Stimulated activated CD8-positive, alpha-beta memory T cell treated with anti-CD3 and anti-CD28 coated beads, Interleukin-12 subunit alpha, Interleukin-12 subunit beta, amount 100 ng/mL, for 24 hours (primary cell): ENCODE measurements at regions not wholly inside any gene's neighbourhood (a gene's known extent, or its start where the extent isn't known, plus 50 kb on each side); places are given as distances from the start of the nearest gene placed in this dataset.

ENCODE experiments used
- DNase-seq: peaks from one replicate; pipeline ENCODE4 v3.0.0-alpha.2; 2020; ENCODE audit errors: extremely low read depth

- DNase-seq = no peak
Observed at GRCh38 chr4:180640193-180640592, 1603.0 kb upstream of the TENM3 start.

- no peak for DNase-seq
Observed at GRCh38 chr4:180641495-180641894, 1601.7 kb upstream of the TENM3 start.

GRCh38 chr4:180642732-180643131 is 1600.5 kb upstream of the TENM3 start:
- DNase-seq = no peak

GRCh38 chr4:180650273-180650672 is 1592.9 kb upstream of the TENM3 start:
- DNase-seq = no peak

- no peak for DNase-seq
Observed at GRCh38 chr4:180652533-180652932, 1590.7 kb upstream of the TENM3 start.

GRCh38 chr4:180655886-180656285 is 1587.3 kb upstream of the TENM3 start:
- DNase-seq = no peak

GRCh38 chr4:180657881-180658280 is 1585.3 kb upstream of the TENM3 start:
- no peak for DNase-seq

- DNase-seq = peak; percentile 5
Observed at GRCh38 chr4:180664766-180665368, 1578.3 kb upstream of the TENM3 start.

GRCh38 chr4:180665481-180665880 is 1577.7 kb upstream of the TENM3 start:
- DNase-seq = no peak

- no peak for DNase-seq
Observed at GRCh38 chr4:180665994-180666824, 1577.0 kb upstream of the TENM3 start.

GRCh38 chr4:180668732-180669131 is 1574.5 kb upstream of the TENM3 start:
- no peak for DNase-seq

GRCh38 chr4:180669680-180670079 is 1573.5 kb upstream of the TENM3 start:
- no peak for DNase-seq

GRCh38 chr4:180674619-180675358 is 1568.4 kb upstream of the TENM3 start:
- no peak for DNase-seq

GRCh38 chr4:180675359-180675650 is 1567.9 kb upstream of the TENM3 start:
- no peak for DNase-seq

GRCh38 chr4:180680305-180680704 is 1562.9 kb upstream of the TENM3 start:
- no peak for DNase-seq

GRCh38 chr4:180682776-180683175 is 1560.4 kb upstream of the TENM3 start:
- DNase-seq = no peak

- DNase-seq = no peak
Observed at GRCh38 chr4:180683186-180683585, 1560.0 kb upstream of the TENM3 start.

GRCh38 chr4:180688480-180688879 is 1554.7 kb upstream of the TENM3 start:
- DNase-seq = no peak

- no peak for DNase-seq
Observed at GRCh38 chr4:180694875-180695274, 1548.3 kb upstream of the TENM3 start.

GRCh38 chr4:180695851-180696250 is 1547.4 kb upstream of the TENM3 start:
- DNase-seq = no peak

- DNase-seq = no peak
Observed at GRCh38 chr4:180696460-180697092, 1546.6 kb upstream of the TENM3 start.

- no peak for DNase-seq
Observed at GRCh38 chr4:180698550-180699195, 1544.5 kb upstream of the TENM3 start.
